GM23248 (cell line): ENCODE measurements at regions not wholly inside any gene's neighbourhood (a gene's known extent, or its start where the extent isn't known, plus 50 kb on each side); places are given as distances from the start of the nearest gene placed in this dataset.

ENCODE experiments used
- DNase-seq: peaks from one replicate; pipeline ENCODE4 v3.0.0-alpha.2; 2015
- H2AFZ ChIP-seq: fragments of 200-600 bp; sonication (generic); 2 replicates; pipeline ENCODE4 v1.6.1; 2016; ENCODE audit warnings: antibody characterized with exemption
- H3F3A ChIP-seq: fragments of 200-600 bp; sonication (generic); 2 replicates; pipeline ENCODE4 v1.6.1; 2016; ENCODE audit warnings: mild to moderate bottlenecking, antibody characterized with exemption, mixed run types; ENCODE audit not compliant: insufficient read depth
- H3K27ac ChIP-seq: fragments of 200-600 bp; sonication (generic); 2 replicates; pipeline ENCODE4 v1.5.1; 2016; ENCODE audit warnings: mild to moderate bottlenecking
- H3K27me3 ChIP-seq: fragments of 200-600 bp; sonication (generic); replicated peaks from 2 replicates; pipeline ENCODE4 v1.6.1; 2016; ENCODE audit warnings: mild to moderate bottlenecking; ENCODE audit not compliant: insufficient read depth
- H3K36me3 ChIP-seq: fragments of 200-600 bp; sonication (generic); 2 replicates; pipeline ENCODE4 v1.6.1; 2016; ENCODE audit warnings: low read depth, mild to moderate bottlenecking
- H3K4me1 ChIP-seq: fragments of 200-600 bp; sonication (generic); 2 replicates; pipeline ENCODE4 v1.6.1; 2016; ENCODE audit warnings: mild to moderate bottlenecking; ENCODE audit not compliant: insufficient read depth
- H3K4me2 ChIP-seq: fragments of 200-600 bp; sonication (generic); one replicate; pipeline ENCODE4 v1.6.1; 2016; ENCODE audit warnings: mild to moderate bottlenecking; ENCODE audit not compliant: unreplicated experiment
- H3K4me3 ChIP-seq: fragments of 200-600 bp; sonication (generic); 2 replicates; pipeline ENCODE4 v1.5.1; 2016; ENCODE audit warnings: mild to moderate bottlenecking
- H3K79me2 ChIP-seq: fragments of 200-600 bp; sonication (generic); 2 replicates; pipeline ENCODE4 v1.6.1; 2016; ENCODE audit warnings: mild to moderate bottlenecking; ENCODE audit not compliant: insufficient read depth
- H3K9ac ChIP-seq: fragments of 200-600 bp; sonication (generic); 2 replicates; pipeline ENCODE4 v1.6.1; 2016; ENCODE audit warnings: mild to moderate bottlenecking
- H3K9me2 ChIP-seq: fragments of 200-600 bp; sonication (generic); 2 replicates; pipeline ENCODE4 v1.6.1; 2016; ENCODE audit warnings: mixed run types, mild to moderate bottlenecking, moderate library complexity; ENCODE audit not compliant: insufficient read depth
- H3K9me3 ChIP-seq: fragments of 200-600 bp; sonication (generic); one replicate; pipeline ENCODE4 v1.6.1; 2017; ENCODE audit warnings: low read depth
- H4K20me1 ChIP-seq: fragments of 200-600 bp; sonication (generic); 2 replicates; pipeline ENCODE4 v1.6.0; 2016; ENCODE audit not compliant: insufficient read depth
- EZH2 ChIP-seq: fragments of 200-600 bp; sonication (generic); IDR thresholded peaks from 2 replicates; pipeline ENCODE4 v1.6.1; 2018; ENCODE audit warnings: antibody characterized with exemption, mild to moderate bottlenecking; ENCODE audit not compliant: insufficient read depth, poor library complexity, severe bottlenecking
- EZH2phosphoT487 ChIP-seq: fragments of 200-600 bp; sonication (generic); IDR thresholded peaks from 2 replicates; pipeline ENCODE4 v1.6.1; 2018; ENCODE audit warnings: antibody characterized with exemption, moderate library complexity, mild to moderate bottlenecking, low read depth; ENCODE audit not compliant: insufficient read depth
- WGBS, 2 experiments: methylation state at CpG; one replicate each; pipeline ENCODE4 v1.1.6; 2015 to 2017; ENCODE audit warnings: low lambda C conversion rate in 2 of 2, low coverage in 1 of 2; ENCODE audit errors: missing lambda C conversion rate in 2 of 2; 5-methylcytosine and 5-hydroxymethylcytosine counted together
- in situ Hi-C: fragments of 300-500 bp; cut with MboI; formaldehyde crosslinking; loops from 2 replicates; pipeline ENCODE4 v1.15.0; 2020

DNA sequence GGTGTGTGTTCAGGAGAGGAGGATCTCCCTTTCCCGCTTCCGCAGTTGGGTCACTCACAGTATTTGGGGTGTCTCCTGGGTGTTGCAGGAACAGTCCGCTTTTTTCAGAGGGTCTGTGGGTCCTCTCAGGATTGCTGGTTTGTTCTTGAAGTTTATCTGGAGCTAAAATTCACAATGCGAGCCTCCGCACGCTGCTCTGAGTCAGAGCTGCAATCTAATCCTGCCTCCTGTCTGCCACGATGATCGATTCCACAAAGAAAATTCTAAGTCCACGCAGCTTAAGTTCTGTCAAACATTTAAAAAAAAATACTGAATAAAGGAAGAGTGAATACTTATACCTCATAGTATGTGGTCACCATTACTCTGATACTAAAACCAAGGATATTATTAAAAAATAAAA, 76.5 kb downstream of the RAD51AP2 start:
- DNase-seq, result no peak
- Histone ChIP-seq H3K4me2 (no peak overlapping the region), H3K79me2 (no peaks in the 10 kb centered on the region), H3K27ac (no peak overlapping the region), H3K27me3 (no peaks in the 10 kb centered on the region), H3K4me3 (no peak overlapping the region), H3K9me3 (no peaks in the 10 kb centered on the region), H2AFZ (no peak overlapping the region), H3K4me1 (no peaks in the 10 kb centered on the region), H3K36me3 (no peaks in the 10 kb centered on the region), H3F3A (no peaks in the 10 kb centered on the region), H4K20me1 (no peaks in the 10 kb centered on the region), H3K9me2 (no peaks in the 10 kb centered on the region), H3K9ac (no peak overlapping the region)
- TF ChIP-seq EZH2phosphoT487 (no peak), EZH2 (no peak)
- in situ Hi-C loops, result no loop called here
- 69 to 72% methylated on average over 9 of the region's 9 CpGs for WGBS, 2 experiments

DNA sequence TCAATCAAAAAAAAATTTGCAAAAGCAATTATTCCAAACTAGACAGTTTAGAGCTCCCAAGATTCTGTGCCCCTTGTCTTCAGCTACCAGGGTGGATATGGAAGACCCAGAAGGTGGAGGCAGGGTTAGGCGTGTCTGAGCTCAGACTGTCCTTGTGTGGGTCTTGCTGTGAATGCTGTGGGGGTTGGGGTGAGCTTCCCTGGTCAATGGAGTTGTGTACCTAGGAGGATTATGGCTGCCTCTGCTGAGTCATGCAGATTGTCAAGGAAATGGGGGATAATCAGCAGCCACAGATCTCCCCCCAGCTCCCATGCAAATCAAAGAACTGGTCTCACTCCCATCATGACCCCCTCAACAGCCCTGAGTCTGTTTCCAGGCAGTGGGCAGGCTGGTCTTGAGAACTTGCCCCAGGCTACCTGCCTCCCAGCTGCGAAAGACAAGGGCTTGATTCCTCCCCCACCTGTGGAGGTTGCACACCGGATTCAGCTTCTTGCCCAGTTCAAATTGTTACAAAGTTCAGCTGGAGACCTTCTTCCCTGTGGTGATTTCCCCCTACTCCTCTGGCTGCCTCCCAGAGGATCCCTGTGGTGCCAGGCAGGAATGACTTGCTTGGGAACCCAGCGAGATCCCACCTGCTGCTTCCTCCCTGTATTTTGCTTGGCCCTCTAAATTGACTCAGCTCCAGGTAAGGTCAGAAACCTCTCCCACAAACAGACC, 77.0 kb downstream of the RAD51AP2 start:
- no peaks in the 10 kb centered on the region for H3F3A ChIP-seq
- H3K79me2 ChIP-seq, result no peaks in the 10 kb centered on the region
- H3K4me1 ChIP-seq, result no peaks in the 10 kb centered on the region
- H3K27ac ChIP-seq, result no peak overlapping the region
- in situ Hi-C loops, result no loop called here
- H2AFZ ChIP-seq, result no peak overlapping the region
- DNase-seq, result no peak
- no peak for TF ChIP-seq EZH2phosphoT487
- no peak for TF ChIP-seq EZH2
- H3K27me3 ChIP-seq, result no peaks in the 10 kb centered on the region
- WGBS, 2 experiments, result 31 to 33% methylated on average over 3 to 4 of the region's 4 CpGs
- H4K20me1 ChIP-seq, result no peaks in the 10 kb centered on the region
- no peak overlapping the region for H3K9ac ChIP-seq
- no peaks in the 10 kb centered on the region for H3K9me3 ChIP-seq
- H3K9me2 ChIP-seq, result no peaks in the 10 kb centered on the region
- no peak overlapping the region for H3K4me3 ChIP-seq
- no peak overlapping the region for H3K4me2 ChIP-seq
- no peaks in the 10 kb centered on the region for H3K36me3 ChIP-seq

DNA sequence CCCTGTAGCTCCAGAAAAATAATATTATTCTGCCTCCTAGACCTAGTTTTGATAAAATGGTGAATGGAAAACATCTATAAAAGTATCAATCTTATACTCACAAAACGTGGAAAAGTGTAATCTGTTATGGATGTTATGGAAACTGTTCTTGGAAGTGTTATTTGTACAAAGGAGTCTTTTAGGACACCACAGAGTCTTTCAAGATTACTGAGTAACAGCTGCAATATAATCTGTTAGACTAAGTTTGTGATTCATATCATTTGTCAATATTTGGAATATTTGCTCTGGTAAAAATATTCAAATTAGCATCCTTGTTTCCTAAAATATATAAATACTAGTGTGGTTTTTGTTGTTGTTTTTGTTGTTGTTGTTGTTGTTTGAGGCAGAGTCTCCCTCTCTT, 87.9 kb downstream of the RAD51AP2 start:
- DNase-seq, result no peak
- Histone ChIP-seq H2AFZ (no peak overlapping the region), H3K27ac (no peak overlapping the region), H3F3A (peaks cover 20% of the 10 kb centered on the region; the same call in 1 of the 2 replicates), H3K4me2 (no peak overlapping the region), H3K9me3 (no peaks in the 10 kb centered on the region), H3K36me3 (no peaks in the 10 kb centered on the region), H3K79me2 (no peaks in the 10 kb centered on the region), H4K20me1 (no peaks in the 10 kb centered on the region), H3K9ac (no peak overlapping the region), H3K4me3 (no peak overlapping the region), H3K9me2 (no peaks in the 10 kb centered on the region), H3K27me3 (no peaks in the 10 kb centered on the region), H3K4me1 (peaks cover 34% of the 10 kb centered on the region)
- 13 to 24% methylated on average over 1 of the region's 1 CpG for WGBS, 2 experiments
- in situ Hi-C loops, result no loop called here
- TF ChIP-seq EZH2phosphoT487 (no peak), EZH2 (no peak)

DNA sequence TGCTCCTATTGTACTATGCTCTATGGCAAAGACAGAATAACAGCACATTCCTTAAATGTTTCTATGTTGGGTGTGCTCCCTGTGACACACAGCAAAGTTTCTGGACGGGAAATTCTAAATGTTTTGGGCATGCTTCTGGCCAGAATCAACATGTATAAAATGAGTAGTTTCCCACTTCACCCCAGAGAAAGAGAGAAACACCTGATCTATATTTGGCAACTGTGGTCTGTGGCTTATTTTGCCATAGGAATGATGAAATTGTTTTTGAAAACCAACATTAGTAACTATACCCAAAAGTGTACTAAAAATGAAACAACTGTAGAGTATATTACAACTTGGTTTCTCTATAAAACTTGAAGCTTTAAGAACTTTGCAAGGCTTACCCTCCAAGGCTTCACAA, 89.1 kb downstream of the RAD51AP2 start:
- no peaks in the 10 kb centered on the region for H3K36me3 ChIP-seq
- no peak overlapping the region for H2AFZ ChIP-seq
- TF ChIP-seq EZH2 (no peak), EZH2phosphoT487 (no peak)
- H3K9ac ChIP-seq, result no peak overlapping the region
- peak overlapping the region; percentile 50 for H3K4me2 ChIP-seq
- peak overlapping the region; percentile 33; the same call in 1 of the 2 replicates for H3K27ac ChIP-seq
- H3K9me3 ChIP-seq, result no peaks in the 10 kb centered on the region
- H3K79me2 ChIP-seq, result no peaks in the 10 kb centered on the region
- peaks cover 20% of the 10 kb centered on the region; the same call in 1 of the 2 replicates for H3F3A ChIP-seq
- in situ Hi-C loops, result no loop called here
- H4K20me1 ChIP-seq, result no peaks in the 10 kb centered on the region
- H3K9me2 ChIP-seq, result no peaks in the 10 kb centered on the region
- peak overlapping the region; percentile 33 for H3K4me3 ChIP-seq
- 0% methylated on average over 1 of the region's 1 CpG for WGBS, 2 experiments
- H3K27me3 ChIP-seq, result no peaks in the 10 kb centered on the region
- peak; percentile 70 for DNase-seq
- peaks cover 34% of the 10 kb centered on the region for H3K4me1 ChIP-seq

DNA sequence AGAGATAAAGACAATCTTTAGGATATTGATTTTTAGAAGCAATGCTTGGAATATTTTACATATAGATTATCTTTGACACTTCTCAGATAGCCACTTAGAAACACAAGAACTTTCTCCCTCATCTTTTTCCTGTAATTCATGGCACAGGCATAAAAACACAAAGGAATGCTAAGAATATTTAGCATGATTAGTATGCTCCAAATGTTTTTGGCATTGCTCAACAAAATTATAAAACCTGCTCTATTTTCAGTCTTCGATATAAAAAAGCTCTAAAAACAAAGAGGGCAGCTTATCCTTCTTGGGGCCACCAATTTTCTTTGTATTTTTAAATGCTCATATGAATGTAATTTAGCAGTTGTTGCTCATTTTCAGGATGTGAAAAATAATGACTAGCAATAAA, 90.8 kb downstream of the RAD51AP2 start:
- H4K20me1 ChIP-seq, result no peaks in the 10 kb centered on the region
- H3K9me3 ChIP-seq, result no peaks in the 10 kb centered on the region
- peaks cover 20% of the 10 kb centered on the region; the same call in 1 of the 2 replicates for H3F3A ChIP-seq
- no peak for DNase-seq
- 0 out of 2 replicates have a peak overlapping the region, but pooled peaks have one; percentile 5 for H2AFZ ChIP-seq
- no peak overlapping the region for H3K9ac ChIP-seq
- in situ Hi-C loops, result no loop called here
- TF ChIP-seq EZH2, result no peak
- TF ChIP-seq EZH2phosphoT487, result no peak
- peaks cover 34% of the 10 kb centered on the region for H3K4me1 ChIP-seq
- H3K4me3 ChIP-seq, result no peak overlapping the region
- WGBS, 2 experiments, result 33 to 42% methylated on average over 1 of the region's 1 CpG
- no peaks in the 10 kb centered on the region for H3K9me2 ChIP-seq
- no peaks in the 10 kb centered on the region for H3K36me3 ChIP-seq
- H3K79me2 ChIP-seq, result no peaks in the 10 kb centered on the region
- H3K27me3 ChIP-seq, result no peaks in the 10 kb centered on the region
- no peak overlapping the region for H3K4me2 ChIP-seq
- H3K27ac ChIP-seq, result no peak overlapping the region
